ENCODE measurements at regions not wholly inside any gene's neighbourhood (a gene's known extent, or its start where the extent isn't known, plus 50 kb on each side); places are given as distances from the start of the nearest gene placed in this dataset.

- Histone ChIP-seq H3K4me1 (ENCODE audit: insufficient read depth, low read length, poor library complexity, severe bottlenecking) (no peaks in the 10 kb centered on the region), H3K9me2 (ENCODE audit: insufficient read depth, low read length) (no peaks in the 10 kb centered on the region), H3K4me2 (ENCODE audit: low read length) (no peak overlapping the region), H3K36me3 (ENCODE audit: insufficient read depth, low read length) (no peaks in the 10 kb centered on the region), H3K79me2 (ENCODE audit: insufficient read depth, low read depth, low read length) (no peaks in the 10 kb centered on the region), H3K4me3 (ENCODE audit: low read depth, low read length, poor library complexity, severe bottlenecking) (no peak overlapping the region), H3K27ac (ENCODE audit: low read depth, low read length, poor library complexity, severe bottlenecking) (no peak overlapping the region), H3K9me3 (ENCODE audit: low read length) (no peaks in the 10 kb centered on the region), H2AFZ (ENCODE audit: low read length) (no peak overlapping the region), H4K20me1 (ENCODE audit: insufficient read depth, low read length) (no peaks in the 10 kb centered on the region)
- intact Hi-C loops (cut with micrococcal nuclease; ENCODE audit: unreplicated experiment), result no loop called here
- DNase-seq (ENCODE audit: low spot score), result no peak
- no TSS peak for BruUV-seq (replicated peaks)
- no peak for TF ChIP-seq CTCF (conservative IDR thresholded peaks at IDR 0.05; ENCODE audit: low read length)
- TF ChIP-seq EZH2phosphoT487 (IDR thresholded peaks at IDR 0.05; ENCODE audit: borderline replicate concordance, low read depth, low read length), result no peak
- POLR2A ChIA-PET, result no interaction called here
- CTCF ChIA-PET (ENCODE audit: unreplicated experiment), result no interaction called here
Observed at GRCh38 chr3:124172283-124172682, 180.4 kb upstream of the ROPN1 start.

GRCh38 chr3:124172816-124173215 is 180.9 kb upstream of the ROPN1 start:
- Histone ChIP-seq H4K20me1 (ENCODE audit: insufficient read depth, low read length) (no peaks in the 10 kb centered on the region), H3K36me3 (ENCODE audit: insufficient read depth, low read length) (no peaks in the 10 kb centered on the region), H3K79me2 (ENCODE audit: insufficient read depth, low read depth, low read length) (no peaks in the 10 kb centered on the region), H3K4me3 (ENCODE audit: low read depth, low read length, poor library complexity, severe bottlenecking) (no peak overlapping the region), H3K9me2 (ENCODE audit: insufficient read depth, low read length) (no peaks in the 10 kb centered on the region), H2AFZ (ENCODE audit: low read length) (no peak overlapping the region), H3K9me3 (ENCODE audit: low read length) (no peaks in the 10 kb centered on the region), H3K4me1 (ENCODE audit: insufficient read depth, low read length, poor library complexity, severe bottlenecking) (no peaks in the 10 kb centered on the region), H3K27ac (ENCODE audit: low read depth, low read length, poor library complexity, severe bottlenecking) (no peak overlapping the region), H3K4me2 (ENCODE audit: low read length) (no peak overlapping the region)
- ChIA-PET POLR2A (no interaction called here), CTCF (ENCODE audit: unreplicated experiment) (no interaction called here)
- intact Hi-C loops (cut with micrococcal nuclease; ENCODE audit: unreplicated experiment), result no loop called here
- TF ChIP-seq EZH2phosphoT487 (IDR thresholded peaks at IDR 0.05; ENCODE audit: borderline replicate concordance, low read depth, low read length), result no peak
- TF ChIP-seq CTCF (conservative IDR thresholded peaks at IDR 0.05; ENCODE audit: low read length), result no peak
- no peak for DNase-seq (ENCODE audit: low spot score)
- BruUV-seq (replicated peaks), result no TSS peak

GRCh38 chr3:124174476-124174875 is 182.6 kb upstream of the ROPN1 start:
- no peak for TF ChIP-seq EZH2phosphoT487 (IDR thresholded peaks at IDR 0.05; ENCODE audit: borderline replicate concordance, low read depth, low read length)
- no peak for TF ChIP-seq CTCF (conservative IDR thresholded peaks at IDR 0.05; ENCODE audit: low read length)
- Histone ChIP-seq H3K4me3 (ENCODE audit: low read depth, low read length, poor library complexity, severe bottlenecking) (no peak overlapping the region), H3K9me3 (ENCODE audit: low read length) (no peaks in the 10 kb centered on the region), H3K4me2 (ENCODE audit: low read length) (no peak overlapping the region), H2AFZ (ENCODE audit: low read length) (no peak overlapping the region), H4K20me1 (ENCODE audit: insufficient read depth, low read length) (no peaks in the 10 kb centered on the region), H3K9me2 (ENCODE audit: insufficient read depth, low read length) (no peaks in the 10 kb centered on the region), H3K4me1 (ENCODE audit: insufficient read depth, low read length, poor library complexity, severe bottlenecking) (no peaks in the 10 kb centered on the region), H3K36me3 (ENCODE audit: insufficient read depth, low read length) (no peaks in the 10 kb centered on the region), H3K79me2 (ENCODE audit: insufficient read depth, low read depth, low read length) (no peaks in the 10 kb centered on the region), H3K27ac (ENCODE audit: low read depth, low read length, poor library complexity, severe bottlenecking) (no peak overlapping the region)
- DNase-seq (ENCODE audit: low spot score), result no peak
- intact Hi-C loops (cut with micrococcal nuclease; ENCODE audit: unreplicated experiment), result no loop called here
- no TSS peak for BruUV-seq (replicated peaks)
- ChIA-PET CTCF (ENCODE audit: unreplicated experiment) (no interaction called here), POLR2A (no interaction called here)

Measured in OCI-LY7 (cell line).